Lung (tissue), 11 donors: ENCODE measurements at regions not wholly inside any gene's neighbourhood (a gene's known extent, or its start where the extent isn't known, plus 50 kb on each side); places are given as distances from the start of the nearest gene placed in this dataset.
A peak's percentile ranks its signal among the peaks of the same experiment; 100 is the strongest.

Experiments
- ATAC-seq: fragments of 200-7000 bp; cut with Tn5 transposase; one replicate; pipeline ENCODE4 v1.9.1; 2020; ENCODE audit warnings: moderate number of reproducible peaks; ENCODE audit not compliant: insufficient read depth, low FRiP score
- DNase-seq, 3 donors: peaks; one replicate each; pipeline ENCODE4 v3.0.0-alpha.2; 2013 to 2017
- H3K27ac ChIP-seq, 2 donors: one replicate each; pipeline ENCODE4 v1.5.1; 2013; ENCODE audit warnings: mild to moderate bottlenecking in 2 of 2, moderate library complexity in 2 of 2, control low read depth in 1 of 2, inconsistent platforms in 1 of 2, low read depth in 1 of 2, low read length in 1 of 2
- H3K27me3 ChIP-seq, 3 donors: one replicate each; pipeline ENCODE4 v1.5.1; 2013; ENCODE audit warnings: low read length in 2 of 3; ENCODE audit not compliant: control insufficient read depth in 3 of 3, insufficient read depth in 3 of 3
- H3K36me3 ChIP-seq, 4 donors: one replicate each; pipeline ENCODE4 v1.5.1; 2013; ENCODE audit warnings: low read length in 4 of 4, mild to moderate bottlenecking in 1 of 4, moderate library complexity in 1 of 4; ENCODE audit not compliant: control insufficient read depth in 4 of 4, insufficient read depth in 4 of 4
- H3K4me1 ChIP-seq, 5 donors: one replicate each; pipeline ENCODE4 v1.5.1; 2013; ENCODE audit warnings: low read length in 5 of 5, mild to moderate bottlenecking in 2 of 5, moderate library complexity in 1 of 5; ENCODE audit not compliant: control insufficient read depth in 5 of 5, insufficient read depth in 5 of 5
- H3K4me3 ChIP-seq: one replicate; pipeline ENCODE4 v1.5.1; 2013; ENCODE audit warnings: mild to moderate bottlenecking, control low read depth, moderate library complexity
- H3K9ac ChIP-seq, 2 donors: one replicate each; pipeline ENCODE4 v1.5.1; 2013; ENCODE audit warnings: low read length in 2 of 2, control low read depth in 1 of 2; ENCODE audit not compliant: insufficient read depth in 1 of 2
- H3K9me3 ChIP-seq, 4 donors: one replicate each; pipeline ENCODE4 v1.5.1; 2013; ENCODE audit warnings: low read length in 3 of 4, mild to moderate bottlenecking in 1 of 4, moderate library complexity in 1 of 4; ENCODE audit not compliant: control insufficient read depth in 4 of 4, insufficient read depth in 3 of 4
- WGBS, 2 donors: extraction: QIAGEN DNeasy Blood & Tissue Kit; methylation state at CpG; one replicate each; pipeline ENCODE4 v1.1.7; 2013; 5-methylcytosine and 5-hydroxymethylcytosine counted together
- TF ChIP-seq, protein P1 (sequence below): IDR thresholded peaks from 2 replicates; pipeline ENCODE4 v1.5.1; 2012; ENCODE audit warnings: mild to moderate bottlenecking; ENCODE audit errors: control extremely low read depth, extremely low read depth
- donor health status: control.
- donor health status: control.
- donor health status: Bipolar disorder and iron deficiency.
- donor health status: healthy.
- donor health status: DM: yes; HTN: yes; CAD: no.

DNA sequence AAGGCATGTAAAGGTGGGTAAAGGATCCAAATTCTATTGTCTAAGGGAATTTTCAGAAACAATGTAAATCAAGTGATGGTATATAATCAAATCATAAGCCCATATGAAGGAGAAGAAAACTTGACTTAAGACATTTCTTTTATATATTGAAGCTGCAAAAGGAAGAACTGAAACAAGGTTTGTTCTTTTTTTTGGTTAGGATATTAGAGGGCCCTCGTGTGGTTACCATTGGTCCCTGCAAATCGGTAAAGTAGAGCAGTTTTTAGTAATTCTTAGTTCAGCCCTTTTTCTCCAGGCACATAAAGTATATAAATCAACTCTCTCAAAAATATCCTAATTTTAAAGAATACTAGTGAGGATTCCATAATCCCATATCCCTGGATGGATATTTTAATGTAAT, 105.6 kb upstream of the STK17B start:
- ATAC-seq (no peak), DNase-seq (no peak)
- TF ChIP-seq, protein P1, sequence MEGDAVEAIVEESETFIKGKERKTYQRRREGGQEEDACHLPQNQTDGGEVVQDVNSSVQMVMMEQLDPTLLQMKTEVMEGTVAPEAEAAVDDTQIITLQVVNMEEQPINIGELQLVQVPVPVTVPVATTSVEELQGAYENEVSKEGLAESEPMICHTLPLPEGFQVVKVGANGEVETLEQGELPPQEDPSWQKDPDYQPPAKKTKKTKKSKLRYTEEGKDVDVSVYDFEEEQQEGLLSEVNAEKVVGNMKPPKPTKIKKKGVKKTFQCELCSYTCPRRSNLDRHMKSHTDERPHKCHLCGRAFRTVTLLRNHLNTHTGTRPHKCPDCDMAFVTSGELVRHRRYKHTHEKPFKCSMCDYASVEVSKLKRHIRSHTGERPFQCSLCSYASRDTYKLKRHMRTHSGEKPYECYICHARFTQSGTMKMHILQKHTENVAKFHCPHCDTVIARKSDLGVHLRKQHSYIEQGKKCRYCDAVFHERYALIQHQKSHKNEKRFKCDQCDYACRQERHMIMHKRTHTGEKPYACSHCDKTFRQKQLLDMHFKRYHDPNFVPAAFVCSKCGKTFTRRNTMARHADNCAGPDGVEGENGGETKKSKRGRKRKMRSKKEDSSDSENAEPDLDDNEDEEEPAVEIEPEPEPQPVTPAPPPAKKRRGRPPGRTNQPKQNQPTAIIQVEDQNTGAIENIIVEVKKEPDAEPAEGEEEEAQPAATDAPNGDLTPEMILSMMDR, result peak; percentile 20
- peaks cover 0 to 5% (median under 1%) of the 10 kb centered on the region in 4 donors for H3K36me3 ChIP-seq
- peaks cover 0 to 15% (median 4%) of the 10 kb centered on the region in 5 donors for H3K4me1 ChIP-seq
- no peaks in the 10 kb centered on the region for H3K9me3 ChIP-seq
- no peak overlapping the region for H3K27ac ChIP-seq
- H3K9ac ChIP-seq, result no peak overlapping the region
- H3K27me3 ChIP-seq, result no peaks in the 10 kb centered on the region
- 25 to 50% methylated on average over 2 of the region's 2 CpGs for WGBS, 2 donors
- no peak overlapping the region for H3K4me3 ChIP-seq

GRCh38 chr2:196278491-196278911, 107.1 kb upstream of the STK17B start:
- Histone ChIP-seq H3K27ac (no peak overlapping the region), H3K4me3 (no peak overlapping the region), H3K9me3 (no peaks in the 10 kb centered on the region), H3K4me1 (peaks cover 0 to 13% (median 4%) of the 10 kb centered on the region in 5 donors), H3K27me3 (no peaks in the 10 kb centered on the region), H3K9ac (no peak overlapping the region), H3K36me3 (peaks cover 0 to 5% (median under 1%) of the 10 kb centered on the region in 4 donors)
- ATAC-seq (no peak), DNase-seq (no peak)
- 90 to 97% methylated on average over 10 of the region's 10 CpGs for WGBS, 2 donors
- TF ChIP-seq, protein P1, result no peak

DNA sequence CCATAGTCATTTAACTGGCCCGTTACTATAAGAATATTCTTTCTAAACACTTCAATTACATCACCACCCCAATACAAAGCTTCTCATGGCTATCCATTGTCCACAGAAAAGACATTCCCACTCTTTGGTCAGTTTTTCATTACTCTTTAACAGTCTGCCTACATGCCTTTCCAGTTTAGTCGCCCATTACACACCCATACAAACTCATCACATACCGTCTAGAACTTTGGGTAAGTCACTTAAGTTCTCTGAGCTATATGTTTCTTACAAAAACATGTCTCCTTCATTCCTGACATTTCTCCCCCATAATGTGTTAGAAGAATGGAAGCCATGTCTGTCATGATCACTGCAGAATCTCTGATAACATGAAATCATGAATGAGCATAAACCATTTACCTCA, 108.2 kb upstream of the STK17B start:
- H3K9me3 ChIP-seq, result no peaks in the 10 kb centered on the region
- H3K27me3 ChIP-seq, result no peaks in the 10 kb centered on the region
- peaks cover 3 to 11% (median 5%) of the 10 kb centered on the region in 5 donors for H3K4me1 ChIP-seq
- TF ChIP-seq, protein P1, result no peak
- no peak overlapping the region for H3K4me3 ChIP-seq
- peaks cover 0 to 5% (median under 1%) of the 10 kb centered on the region in 4 donors for H3K36me3 ChIP-seq
- 94 to 97% methylated on average over 3 of the region's 3 CpGs for WGBS, 2 donors
- DNase-seq, result no peak
- H3K9ac ChIP-seq, result no peak overlapping the region
- no peak overlapping the region for H3K27ac ChIP-seq
- ATAC-seq, result no peak

DNA sequence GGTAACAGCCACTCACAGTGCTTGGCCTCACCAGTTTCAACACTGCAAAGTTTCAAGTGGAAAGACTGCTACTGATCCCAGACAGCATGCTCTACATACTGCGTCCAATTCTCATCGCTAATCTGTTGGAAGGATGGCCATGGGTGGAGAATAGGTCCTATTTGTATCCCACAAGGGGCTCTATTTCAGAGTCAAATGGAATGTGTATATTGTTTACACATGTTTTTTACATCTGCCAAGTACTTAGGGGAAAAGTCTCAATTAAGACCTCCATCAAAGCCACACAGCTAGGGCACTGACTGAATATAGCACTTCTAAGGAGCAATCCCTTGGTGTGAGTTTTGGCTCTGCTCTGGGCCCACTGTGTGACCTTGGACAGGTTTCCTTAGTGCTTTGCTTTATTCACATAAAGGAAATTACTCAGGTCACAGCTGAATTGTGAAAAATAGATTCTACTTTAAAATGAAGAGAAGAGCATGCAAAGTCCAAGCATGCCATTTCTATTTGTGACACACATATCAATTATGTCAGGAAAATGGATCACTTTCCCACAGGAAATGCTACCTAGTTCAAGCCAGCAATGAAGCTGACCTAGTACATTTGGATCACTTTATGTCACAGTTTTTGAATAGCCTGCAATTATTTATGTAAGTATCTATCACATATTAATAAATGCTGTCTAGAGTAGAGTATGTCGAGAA, 112.9 kb upstream of the STK17B start:
- Histone ChIP-seq H3K4me1 (peaks cover 0 to 11% (median 5%) of the 10 kb centered on the region in 5 donors), H3K4me3 (no peak overlapping the region), H3K27me3 (no peaks in the 10 kb centered on the region), H3K9ac (no peak overlapping the region), H3K9me3 (no peaks in the 10 kb centered on the region), H3K36me3 (peaks cover 0 to 3% (median 0%) of the 10 kb centered on the region in 4 donors), H3K27ac (no peak overlapping the region)
- no peak for ATAC-seq
- DNase-seq, result peak; percentile 19 to 67 (median 48)
- TF ChIP-seq, protein P1, result no peak
- 65 to 80% methylated on average over 3 of the region's 3 CpGs for WGBS, 2 donors
